GM23338 (cell line): ENCODE measurements at regions not wholly inside any gene's neighbourhood (a gene's known extent, or its start where the extent isn't known, plus 50 kb on each side); places are given as distances from the start of the nearest gene placed in this dataset.

ENCODE experiments used
- ATAC-seq: fragments of 200-7000 bp; cut with Tn5 transposase; 3 replicates; pipeline ENCODE4 v1.9.1; 2020
- DNase-seq: peaks from one replicate; pipeline ENCODE4 v3.0.0-alpha.2; 2015; ENCODE audit warnings: low spot score
- H2AFZ ChIP-seq: fragments of 200-600 bp; sonication (generic); 2 replicates; pipeline ENCODE4 v1.8.0; 2016; ENCODE audit warnings: antibody characterized with exemption, mild to moderate bottlenecking, moderate library complexity
- H3F3A ChIP-seq: fragments of 200-600 bp; sonication (generic); replicated peaks from 2 replicates; pipeline ENCODE4 v1.8.0; 2017; ENCODE audit warnings: antibody characterized with exemption, mixed run types, low read depth
- H3K27ac ChIP-seq: fragments of 200-600 bp; sonication (generic); 2 replicates; pipeline ENCODE4 v1.6.1; 2016; ENCODE audit warnings: low read depth
- H3K27me3 ChIP-seq: fragments of 200-600 bp; sonication (generic); 2 replicates; pipeline ENCODE4 v1.8.0; 2016; ENCODE audit warnings: mild to moderate bottlenecking, mixed run types, moderate library complexity; ENCODE audit not compliant: insufficient read depth
- H3K36me3 ChIP-seq: fragments of 200-600 bp; sonication (generic); 2 replicates; pipeline ENCODE4 v1.8.0; 2016; ENCODE audit warnings: mild to moderate bottlenecking; ENCODE audit not compliant: insufficient read depth
- H3K4me1 ChIP-seq: fragments of 200-600 bp; sonication (generic); 2 replicates; pipeline ENCODE4 v1.8.0; 2016; ENCODE audit warnings: mild to moderate bottlenecking, moderate library complexity; ENCODE audit not compliant: insufficient read depth
- H3K4me2 ChIP-seq: fragments of 200-600 bp; sonication (generic); 2 replicates; pipeline ENCODE4 v1.7.1; 2017; ENCODE audit warnings: mixed run types
- H3K4me3 ChIP-seq: fragments of 200-600 bp; sonication (generic); 2 replicates; pipeline ENCODE4 v1.6.1; 2016; ENCODE audit warnings: mixed run types
- H3K79me2 ChIP-seq: fragments of 200-600 bp; sonication (generic); replicated peaks from 2 replicates; pipeline ENCODE4 v1.8.0; 2017; ENCODE audit warnings: mild to moderate bottlenecking; ENCODE audit not compliant: insufficient read depth
- H3K9me2 ChIP-seq: fragments of 200-600 bp; sonication (generic); 2 replicates; pipeline ENCODE4 v1.8.0; 2017; ENCODE audit not compliant: insufficient read depth
- H4K20me1 ChIP-seq: fragments of 200-600 bp; sonication (generic); replicated peaks from 2 replicates; pipeline ENCODE4 v1.8.0; 2017; ENCODE audit warnings: mild to moderate bottlenecking; ENCODE audit not compliant: insufficient read depth
- H3K27ac Mint-ChIP-seq: 2 replicates; pipeline ENCODE4 v1.8.0; 2020; ENCODE audit warnings: inconsistent platforms, mild to moderate bottlenecking, moderate library complexity, mixed read lengths
- H3K27me3 Mint-ChIP-seq: 3 replicates; pipeline ENCODE4 v1.8.0; 2022; ENCODE audit warnings: low read depth, mild to moderate bottlenecking, moderate library complexity, mixed read lengths, inconsistent platforms; ENCODE audit not compliant: insufficient read depth, poor library complexity
- H3K36me3 Mint-ChIP-seq: 3 replicates; pipeline ENCODE4 v1.8.0; 2021; ENCODE audit warnings: low read depth, mild to moderate bottlenecking, inconsistent platforms, moderate library complexity, mixed read lengths
- H3K4me1 Mint-ChIP-seq: 3 replicates; pipeline ENCODE4 v1.8.0; 2020; ENCODE audit warnings: mild to moderate bottlenecking, inconsistent platforms, mixed read lengths
- H3K4me3 Mint-ChIP-seq: 3 replicates; pipeline ENCODE4 v1.8.0; 2021; ENCODE audit warnings: moderate library complexity, mild to moderate bottlenecking, inconsistent platforms, mixed read lengths
- H3K9me3 Mint-ChIP-seq: 3 replicates; pipeline ENCODE4 v1.8.0; 2020; ENCODE audit warnings: moderate library complexity, mild to moderate bottlenecking, inconsistent platforms, mixed read lengths
- CREB1 ChIP-seq: fragments of 250-450 bp; sonication (Bioruptor Pico); IDR thresholded peaks from 2 replicates; pipeline ENCODE4 v1.5.0; 2020; ENCODE audit warnings: low read depth, mild to moderate bottlenecking, moderate library complexity
- CTCF ChIP-seq, 2 experiments: fragments of 200-600 bp in 1 of 2; sonication (generic) in 1 of 2; conservative IDR thresholded peaks; 2 replicates each; pipeline versions ENCODE4 v1.5.1 to v1.6.1; 2016 to 2017; ENCODE audit warnings: antibody characterized with exemption in 2 of 2, low read depth in 2 of 2, mild to moderate bottlenecking in 2 of 2, moderate library complexity in 1 of 2
- ETS1 ChIP-seq: IDR thresholded peaks from 2 replicates; pipeline ENCODE4 v1.6.1; 2016; ENCODE audit warnings: antibody characterized with exemption
- EZH2 ChIP-seq: fragments of 200-600 bp; sonication (generic); IDR thresholded peaks from one replicate; pipeline ENCODE4 v1.8.0; 2017; ENCODE audit warnings: antibody characterized with exemption, mild to moderate bottlenecking, low read depth; ENCODE audit not compliant: unreplicated experiment
- EZH2phosphoT487 ChIP-seq: fragments of 200-600 bp; sonication (generic); IDR thresholded peaks from one replicate; pipeline ENCODE4 v1.8.1; 2018; ENCODE audit warnings: antibody characterized with exemption; ENCODE audit not compliant: unreplicated experiment
- JUNB ChIP-seq: IDR thresholded peaks from one replicate; pipeline ENCODE4 v1.6.1; 2016; ENCODE audit warnings: antibody characterized with exemption; ENCODE audit not compliant: unreplicated experiment
- NANOG ChIP-seq: IDR thresholded peaks from 2 replicates; pipeline ENCODE4 v1.6.1; 2016; ENCODE audit warnings: antibody characterized with exemption, borderline replicate concordance
- POLR2AphosphoS5 ChIP-seq: IDR thresholded peaks from 2 replicates; pipeline ENCODE4 v1.6.1; 2016; ENCODE audit warnings: antibody characterized with exemption, low read depth
- STAT1 ChIP-seq: IDR thresholded peaks from one replicate; pipeline ENCODE4 v1.6.1; 2016; ENCODE audit warnings: antibody characterized with exemption; ENCODE audit not compliant: unreplicated experiment
- ZNF114 ChIP-seq: fragments of 250-450 bp; sonication (Bioruptor Pico); IDR thresholded peaks from 2 replicates; pipeline ENCODE4 v1.5.0; 2020; ENCODE audit warnings: mild to moderate bottlenecking, moderate library complexity
- ZNF331 ChIP-seq: fragments of 250-450 bp; sonication (Bioruptor Pico); IDR thresholded peaks from 2 replicates; pipeline ENCODE4 v1.5.0; 2020; ENCODE audit warnings: low read depth, mild to moderate bottlenecking, moderate library complexity
- ZNF462 ChIP-seq: fragments of 250-450 bp; sonication (Bioruptor Pico); IDR thresholded peaks from 2 replicates; pipeline ENCODE4 v1.5.0; 2020; ENCODE audit warnings: mild to moderate bottlenecking, moderate library complexity
- TF ChIP-seq, protein P1 (sequence below): IDR thresholded peaks from one replicate; pipeline ENCODE4 v1.6.1; 2018; ENCODE audit warnings: antibody characterized with exemption; ENCODE audit not compliant: unreplicated experiment

GRCh38 chr6:72500669-72501068 lies 121.2 kb upstream of the KCNQ5 start:
- no peaks in the 10 kb centered on the region for H3K36me3 ChIP-seq
- DNase-seq (no peak), ATAC-seq (no peak)
- no peaks in the 10 kb centered on the region for H3K36me3 Mint-ChIP-seq
- H4K20me1 ChIP-seq: no peaks in the 10 kb centered on the region
- H2AFZ ChIP-seq: no peak overlapping the region
- no peak overlapping the region for H3K4me2 ChIP-seq
- peaks cover 4% of the 10 kb centered on the region; the same call in 1 of the 3 replicates for H3K9me3 Mint-ChIP-seq
- no peaks in the 10 kb centered on the region for H3F3A ChIP-seq
- TF ChIP-seq NANOG (no peak), STAT1 (no peak), CREB1 (no peak), ETS1 (no peak), CTCF (conservative IDR thresholded peaks at IDR 0.05; ENCODE audit: low read depth in 2 of 2) (no peak), POLR2AphosphoS5 (no peak), JUNB (no peak), EZH2 (no peak), ZNF114 (CRISPR knock-in tag) (no peak), ZNF462 (CRISPR knock-in tag) (no peak), EZH2phosphoT487 (no peak), ZNF331 (CRISPR knock-in tag) (no peak)
- TF ChIP-seq, protein P1, sequence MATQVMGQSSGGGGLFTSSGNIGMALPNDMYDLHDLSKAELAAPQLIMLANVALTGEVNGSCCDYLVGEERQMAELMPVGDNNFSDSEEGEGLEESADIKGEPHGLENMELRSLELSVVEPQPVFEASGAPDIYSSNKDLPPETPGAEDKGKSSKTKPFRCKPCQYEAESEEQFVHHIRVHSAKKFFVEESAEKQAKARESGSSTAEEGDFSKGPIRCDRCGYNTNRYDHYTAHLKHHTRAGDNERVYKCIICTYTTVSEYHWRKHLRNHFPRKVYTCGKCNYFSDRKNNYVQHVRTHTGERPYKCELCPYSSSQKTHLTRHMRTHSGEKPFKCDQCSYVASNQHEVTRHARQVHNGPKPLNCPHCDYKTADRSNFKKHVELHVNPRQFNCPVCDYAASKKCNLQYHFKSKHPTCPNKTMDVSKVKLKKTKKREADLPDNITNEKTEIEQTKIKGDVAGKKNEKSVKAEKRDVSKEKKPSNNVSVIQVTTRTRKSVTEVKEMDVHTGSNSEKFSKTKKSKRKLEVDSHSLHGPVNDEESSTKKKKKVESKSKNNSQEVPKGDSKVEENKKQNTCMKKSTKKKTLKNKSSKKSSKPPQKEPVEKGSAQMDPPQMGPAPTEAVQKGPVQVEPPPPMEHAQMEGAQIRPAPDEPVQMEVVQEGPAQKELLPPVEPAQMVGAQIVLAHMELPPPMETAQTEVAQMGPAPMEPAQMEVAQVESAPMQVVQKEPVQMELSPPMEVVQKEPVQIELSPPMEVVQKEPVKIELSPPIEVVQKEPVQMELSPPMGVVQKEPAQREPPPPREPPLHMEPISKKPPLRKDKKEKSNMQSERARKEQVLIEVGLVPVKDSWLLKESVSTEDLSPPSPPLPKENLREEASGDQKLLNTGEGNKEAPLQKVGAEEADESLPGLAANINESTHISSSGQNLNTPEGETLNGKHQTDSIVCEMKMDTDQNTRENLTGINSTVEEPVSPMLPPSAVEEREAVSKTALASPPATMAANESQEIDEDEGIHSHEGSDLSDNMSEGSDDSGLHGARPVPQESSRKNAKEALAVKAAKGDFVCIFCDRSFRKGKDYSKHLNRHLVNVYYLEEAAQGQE: no peak
- H3K4me1 ChIP-seq: no peaks in the 10 kb centered on the region
- no peaks in the 10 kb centered on the region for H3K27me3 ChIP-seq
- no peaks in the 10 kb centered on the region for H3K27me3 Mint-ChIP-seq
- H3K4me3 Mint-ChIP-seq: no peak overlapping the region
- no peak overlapping the region for H3K27ac ChIP-seq
- H3K27ac Mint-ChIP-seq: no peak overlapping the region
- H3K4me3 ChIP-seq: no peak overlapping the region
- H3K9me2 ChIP-seq: no peaks in the 10 kb centered on the region; the same call in 1 of the 2 replicates
- H3K79me2 ChIP-seq: no peaks in the 10 kb centered on the region
- no peaks in the 10 kb centered on the region for H3K4me1 Mint-ChIP-seq
